Astrocyte (in vitro differentiated cells and primary cell): ENCODE measurements at regions not wholly inside any gene's neighbourhood (a gene's known extent, or its start where the extent isn't known, plus 50 kb on each side); places are given as distances from the start of the nearest gene placed in this dataset.

Source experiments
- DNase-seq: peaks from one replicate; pipeline ENCODE4 v3.0.0-alpha.2; 2010; ENCODE audit warnings: low read depth
- FAIRE-seq: peaks from 2 replicates; lab custom pipeline; 2011; peaks lifted over from hg19 to GRCh38; lab: Jason Lieb, UNC
- H2AFZ ChIP-seq: 2 replicates; pipeline ENCODE4 v1.6.0; 2012; ENCODE audit warnings: low read depth, low read length, inconsistent platforms
- H3K27ac ChIP-seq: 2 replicates; pipeline ENCODE4 v1.5.1; 2011; ENCODE audit warnings: low read depth, low read length, inconsistent platforms
- H3K27me3 ChIP-seq: 2 replicates; pipeline ENCODE4 v1.6.0; 2011; ENCODE audit warnings: low read length, inconsistent platforms; ENCODE audit not compliant: insufficient read depth
- H3K36me3 ChIP-seq: 2 replicates; pipeline ENCODE4 v1.5.1; 2011; ENCODE audit warnings: low read length, inconsistent platforms; ENCODE audit not compliant: insufficient read depth
- H3K4me1 ChIP-seq: 2 replicates; pipeline ENCODE4 v1.5.1; 2011; ENCODE audit warnings: low read length, inconsistent platforms; ENCODE audit not compliant: insufficient read depth
- H3K4me2 ChIP-seq: 2 replicates; pipeline ENCODE4 v1.6.0; 2012; ENCODE audit warnings: low read length, inconsistent platforms
- H3K4me3 ChIP-seq: 2 replicates; pipeline ENCODE4 v1.5.1; 2011; ENCODE audit warnings: low read depth, mild to moderate bottlenecking, low read length, inconsistent platforms; ENCODE audit not compliant: insufficient read depth
- H3K79me2 ChIP-seq: 2 replicates; pipeline ENCODE4 v1.6.0; 2012; ENCODE audit warnings: mild to moderate bottlenecking, low read length, inconsistent platforms; ENCODE audit not compliant: insufficient read depth
- H3K9ac ChIP-seq: 2 replicates; pipeline ENCODE4 v1.6.0; 2012; ENCODE audit warnings: mild to moderate bottlenecking, low read length, inconsistent platforms
- H3K9me3 ChIP-seq: 2 replicates; pipeline ENCODE4 v1.5.1; 2012; ENCODE audit warnings: low read depth, mild to moderate bottlenecking, low read length, inconsistent platforms; ENCODE audit not compliant: insufficient read depth
- H4K20me1 ChIP-seq: 2 replicates; pipeline ENCODE4 v1.6.0; 2012; ENCODE audit warnings: low read length, inconsistent platforms; ENCODE audit not compliant: insufficient read depth
- H3K27ac Mint-ChIP-seq: one replicate; pipeline ENCODE4 v1.8.0; 2021; ENCODE audit warnings: mild to moderate bottlenecking, mixed read lengths; ENCODE audit not compliant: unreplicated experiment
- H3K27me3 Mint-ChIP-seq: one replicate; pipeline ENCODE4 v1.8.0; 2021; ENCODE audit warnings: low read depth, mixed read lengths; ENCODE audit not compliant: unreplicated experiment
- H3K36me3 Mint-ChIP-seq: one replicate; pipeline ENCODE4 v1.8.0; 2021; ENCODE audit warnings: low read depth, mixed read lengths; ENCODE audit not compliant: unreplicated experiment
- H3K4me1 Mint-ChIP-seq: one replicate; pipeline ENCODE4 v1.8.0; 2021; ENCODE audit warnings: low read depth, mixed read lengths; ENCODE audit not compliant: unreplicated experiment
- H3K4me3 Mint-ChIP-seq: one replicate; pipeline ENCODE4 v1.8.0; 2021; ENCODE audit warnings: mild to moderate bottlenecking, moderate library complexity, mixed read lengths; ENCODE audit not compliant: unreplicated experiment
- H3K9me3 Mint-ChIP-seq: one replicate; pipeline ENCODE4 v1.8.0; 2021; ENCODE audit warnings: mild to moderate bottlenecking, mixed read lengths; ENCODE audit not compliant: unreplicated experiment
- CTCF ChIP-seq: IDR thresholded peaks from 2 replicates; pipeline ENCODE4 v1.5.1; 2011; ENCODE audit warnings: low read depth, mild to moderate bottlenecking, inconsistent platforms, low read length, moderate library complexity; ENCODE audit not compliant: insufficient read depth
- EZH2 ChIP-seq: IDR thresholded peaks from 2 replicates; pipeline ENCODE4 v1.6.1; 2012; ENCODE audit warnings: mild to moderate bottlenecking, low read length, inconsistent platforms; ENCODE audit not compliant: insufficient read depth

GRCh38 chr4:11602606-11603340 is 174.1 kb upstream of the HS3ST1 start:
- FAIRE-seq = no peak
- no peak overlapping the region for H3K27ac Mint-ChIP-seq
- H3K9me3 ChIP-seq = no peaks in the 10 kb centered on the region

DNA sequence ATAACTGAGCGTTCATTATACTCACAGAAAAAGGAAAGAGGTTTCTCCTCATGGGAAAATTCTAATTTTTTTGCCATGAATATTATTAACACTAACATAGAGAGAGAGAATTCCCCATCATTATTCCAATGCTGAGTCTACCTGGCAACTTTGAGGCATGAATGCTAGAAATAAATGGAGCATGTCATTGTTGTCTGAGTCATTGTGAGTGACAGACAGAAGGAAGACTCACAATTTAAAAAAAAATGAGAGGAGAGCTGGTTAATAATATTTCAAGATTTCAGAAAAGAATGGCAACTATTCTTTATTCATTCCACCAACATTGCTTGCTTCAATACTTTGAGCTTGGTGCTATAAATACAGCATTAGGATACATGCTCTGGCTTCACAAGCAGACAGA is 170.4 kb upstream of the HS3ST1 start:
- Histone ChIP-seq H3K36me3 (no peaks in the 10 kb centered on the region), H4K20me1 (no peaks in the 10 kb centered on the region), H3K4me1 (no peaks in the 10 kb centered on the region), H3K4me2 (no peak overlapping the region), H3K27me3 (no peaks in the 10 kb centered on the region), H3K9ac (no peak overlapping the region), H3K27ac (no peak overlapping the region), H3K79me2 (no peaks in the 10 kb centered on the region), H2AFZ (no peak overlapping the region), H3K4me3 (no peak overlapping the region), H3K9me3 (no peaks in the 10 kb centered on the region)
- Mint-ChIP-seq H3K27ac (no peak overlapping the region), H3K4me3 (no peak overlapping the region), H3K27me3 (no peaks in the 10 kb centered on the region), H3K4me1 (peaks cover 17% of the 10 kb centered on the region), H3K9me3 (no peaks in the 10 kb centered on the region), H3K36me3 (no peaks in the 10 kb centered on the region)
- DNase-seq (no peak), FAIRE-seq (no peak)
- TF ChIP-seq CTCF (no peak), EZH2 (no peak)

More at GRCh38 chr4:11602606-11603340, 174.1 kb upstream of the HS3ST1 start:
- Histone ChIP-seq H3K4me2 (no peak overlapping the region), H3K79me2 (no peaks in the 10 kb centered on the region), H3K27ac (no peak overlapping the region), H2AFZ (no peak overlapping the region), H3K36me3 (no peaks in the 10 kb centered on the region), H4K20me1 (no peaks in the 10 kb centered on the region), H3K9ac (no peak overlapping the region), H3K4me1 (no peaks in the 10 kb centered on the region), H3K4me3 (no peak overlapping the region), H3K27me3 (no peaks in the 10 kb centered on the region)
- no peak for DNase-seq
- Mint-ChIP-seq H3K36me3 (no peaks in the 10 kb centered on the region), H3K27me3 (no peaks in the 10 kb centered on the region), H3K4me1 (peaks cover 15% of the 10 kb centered on the region), H3K9me3 (no peaks in the 10 kb centered on the region), H3K4me3 (no peak overlapping the region)
- TF ChIP-seq EZH2 (no peak), CTCF (no peak)

DNA sequence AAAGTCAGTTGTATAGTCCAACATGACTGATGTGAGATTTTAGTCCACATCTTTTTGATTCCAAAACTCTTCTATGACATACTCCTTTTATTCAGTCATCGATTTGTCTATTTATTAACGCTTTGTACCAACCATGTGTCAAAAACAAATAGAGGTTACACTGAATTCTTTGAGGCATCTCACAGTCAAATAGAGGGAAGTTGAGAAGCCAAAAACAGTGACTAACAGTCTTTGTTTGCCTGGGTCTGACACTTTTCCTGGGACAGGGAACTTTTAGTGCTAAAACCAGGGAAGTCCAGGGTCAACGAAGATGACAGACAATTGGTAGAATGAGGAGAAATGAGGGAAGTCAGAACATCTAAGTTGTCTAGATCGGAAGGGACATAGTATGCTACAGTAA is 169.9 kb upstream of the HS3ST1 start:
- DNase-seq (no peak), FAIRE-seq (no peak)
- Mint-ChIP-seq H3K4me3 (no peak overlapping the region), H3K4me1 (peaks cover 15% of the 10 kb centered on the region), H3K36me3 (no peaks in the 10 kb centered on the region), H3K27ac (no peak overlapping the region), H3K27me3 (no peaks in the 10 kb centered on the region), H3K9me3 (no peaks in the 10 kb centered on the region)
- Histone ChIP-seq H4K20me1 (no peaks in the 10 kb centered on the region), H3K9me3 (no peaks in the 10 kb centered on the region), H3K4me2 (no peak overlapping the region), H3K79me2 (no peaks in the 10 kb centered on the region), H3K9ac (no peak overlapping the region), H3K27ac (no peak overlapping the region), H2AFZ (no peak overlapping the region), H3K4me1 (no peaks in the 10 kb centered on the region), H3K36me3 (no peaks in the 10 kb centered on the region), H3K4me3 (no peak overlapping the region), H3K27me3 (no peaks in the 10 kb centered on the region)
- TF ChIP-seq CTCF (no peak), EZH2 (no peak)
